Gastrocnemius medialis (tissue), 4 donors: ENCODE measurements at regions not wholly inside any gene's neighbourhood (a gene's known extent, or its start where the extent isn't known, plus 50 kb on each side); places are given as distances from the start of the nearest gene placed in this dataset.

Experiments
- CTCF ChIP-seq, 5 experiments: fragments of 450-650 bp in 3 of 5; fragments of 200-600 bp in 2 of 5; sonication (generic) in 2 of 5; IDR thresholded peaks in 4 of 5; conservative IDR thresholded peaks in 1 of 5; 1 replicate in 4 of 5; 2 replicates in 1 of 5; pipeline ENCODE4 v1.5.1; 2016 to 2019; ENCODE audit warnings: antibody characterized with exemption in 5 of 5, mild to moderate bottlenecking in 3 of 5, moderate library complexity in 3 of 5
- POLR2A ChIP-seq, 2 donors: fragments of 450-650 bp; IDR thresholded peaks; one replicate each; pipeline ENCODE4 v1.6.1; 2017; ENCODE audit warnings: antibody characterized with exemption in 2 of 2, mild to moderate bottlenecking in 2 of 2, moderate library complexity in 2 of 2

GRCh38 chr4:165760182-165760581, 112.9 kb upstream of the TLL1 start:
- TF ChIP-seq CTCF (IDR thresholded peaks at IDR 0.05 in 4 of 5, conservative IDR thresholded peaks at IDR 0.05 in 1 of 5) (no peak), POLR2A (IDR thresholded peaks at IDR 0.05) (no peak)
